ENCODE measurements at regions not wholly inside any gene's neighbourhood (a gene's known extent, or its start where the extent isn't known, plus 50 kb on each side); places are given as distances from the start of the nearest gene placed in this dataset.

- no peak for TF ChIP-seq SIN3A (IDR thresholded peaks at IDR 0.05; ENCODE audit: borderline replicate concordance, insufficient read depth, low read length)
- no peak for TF ChIP-seq REST (IDR thresholded peaks at IDR 0.05; ENCODE audit: insufficient read depth in 1 of 2, low read depth in 2 of 2, low read length in 2 of 2)
- TF ChIP-seq FOXP2 (optimal IDR thresholded peaks at IDR 0.05; ENCODE audit: borderline replicate concordance, extremely low read depth, extremely low read length, insufficient read depth), result no peak
- TF ChIP-seq POLR2AphosphoS5 (IDR thresholded peaks at IDR 0.05; ENCODE audit: low read depth, low read length), result no peak
- TF ChIP-seq TAF1 (IDR thresholded peaks at IDR 0.05; ENCODE audit: borderline replicate concordance, insufficient read depth, low read length), result no peak
Measured at GRCh38 chr3:177538048-177538749, 340.9 kb upstream of the TBL1XR1 start.

- no peak for TF ChIP-seq SIN3A (IDR thresholded peaks at IDR 0.05; ENCODE audit: borderline replicate concordance, insufficient read depth, low read length)
- no peak for TF ChIP-seq POLR2AphosphoS5 (IDR thresholded peaks at IDR 0.05; ENCODE audit: low read depth, low read length)
- TF ChIP-seq TAF1 (IDR thresholded peaks at IDR 0.05; ENCODE audit: borderline replicate concordance, insufficient read depth, low read length), result no peak
- TF ChIP-seq FOXP2 (optimal IDR thresholded peaks at IDR 0.05; ENCODE audit: borderline replicate concordance, extremely low read depth, extremely low read length, insufficient read depth), result no peak
- no peak for TF ChIP-seq REST (IDR thresholded peaks at IDR 0.05; ENCODE audit: insufficient read depth in 1 of 2, low read depth in 2 of 2, low read length in 2 of 2)
Measured at GRCh38 chr3:177538750-177539730, 341.8 kb upstream of the TBL1XR1 start.

- TF ChIP-seq POLR2AphosphoS5 (IDR thresholded peaks at IDR 0.05; ENCODE audit: low read depth, low read length) (no peak), FOXP2 (optimal IDR thresholded peaks at IDR 0.05; ENCODE audit: borderline replicate concordance, extremely low read depth, extremely low read length, insufficient read depth) (no peak)
Measured at GRCh38 chr3:177541541-177541940, 344.3 kb upstream of the TBL1XR1 start.

GRCh38 chr3:177545964-177546363 is 348.7 kb upstream of the TBL1XR1 start:
- no peak for TF ChIP-seq REST (IDR thresholded peaks at IDR 0.05; ENCODE audit: insufficient read depth in 1 of 2, low read depth in 2 of 2, low read length in 2 of 2)
- no peak for TF ChIP-seq POLR2AphosphoS5 (IDR thresholded peaks at IDR 0.05; ENCODE audit: low read depth, low read length)
- TF ChIP-seq TAF1 (IDR thresholded peaks at IDR 0.05; ENCODE audit: borderline replicate concordance, insufficient read depth, low read length), result no peak
- TF ChIP-seq SIN3A (IDR thresholded peaks at IDR 0.05; ENCODE audit: borderline replicate concordance, insufficient read depth, low read length), result no peak
- TF ChIP-seq FOXP2 (optimal IDR thresholded peaks at IDR 0.05; ENCODE audit: borderline replicate concordance, extremely low read depth, extremely low read length, insufficient read depth), result no peak

- no peak for TF ChIP-seq POLR2AphosphoS5 (IDR thresholded peaks at IDR 0.05; ENCODE audit: low read depth, low read length)
- TF ChIP-seq SIN3A (IDR thresholded peaks at IDR 0.05; ENCODE audit: borderline replicate concordance, insufficient read depth, low read length), result no peak
- TF ChIP-seq REST (IDR thresholded peaks at IDR 0.05; ENCODE audit: insufficient read depth in 1 of 2, low read depth in 2 of 2, low read length in 2 of 2), result no peak
- no peak for TF ChIP-seq FOXP2 (optimal IDR thresholded peaks at IDR 0.05; ENCODE audit: borderline replicate concordance, extremely low read depth, extremely low read length, insufficient read depth)
- TF ChIP-seq TAF1 (IDR thresholded peaks at IDR 0.05; ENCODE audit: borderline replicate concordance, insufficient read depth, low read length), result no peak
Measured at GRCh38 chr3:177547711-177548350, 350.5 kb upstream of the TBL1XR1 start.
